OCI-LY7 (cell line): ENCODE measurements at regions not wholly inside any gene's neighbourhood (a gene's known extent, or its start where the extent isn't known, plus 50 kb on each side); places are given as distances from the start of the nearest gene placed in this dataset.

Source experiments
- BruUV-seq: library from RNA; stranded (reverse); fragments of 400-500 nt; replicated peaks from 2 replicates; lab custom pipeline; 2021; lab: Mats Ljungman, UMichigan
- CTCF ChIA-PET: fragments of 300-600 bp; sonication (Branson Sonifier 250); formaldehyde crosslinking; loops from one replicate; lab custom pipeline; 2022; ENCODE audit warnings: antibody characterized with exemption; ENCODE audit not compliant: unreplicated experiment; lab: Charles Lee
- POLR2A ChIA-PET: fragments of 300-600 bp; sonication (Branson Sonifier 250); formaldehyde crosslinking; loops from one replicate; lab custom pipeline; 2022; ENCODE audit warnings: antibody characterized with exemption; lab: Charles Lee
- DNase-seq: peaks from one replicate; pipeline ENCODE4 v3.0.0-alpha.2; 2015; ENCODE audit warnings: low spot score
- H2AFZ ChIP-seq: fragments of 200-600 bp; sonication (generic), shearing (Covaris generic); 2 replicates; pipeline ENCODE4 v1.6.1; 2014; ENCODE audit warnings: mild to moderate bottlenecking, antibody characterized with exemption, low read length, moderate library complexity
- H3K27ac ChIP-seq: fragments of 200-600 bp; sonication (generic); 2 replicates; pipeline ENCODE4 v1.5.1; 2014; ENCODE audit warnings: mixed run types, low read depth, mild to moderate bottlenecking, moderate library complexity, low read length, inconsistent platforms; ENCODE audit not compliant: poor library complexity, severe bottlenecking
- H3K36me3 ChIP-seq: fragments of 200-600 bp; sonication (generic); 2 replicates; pipeline ENCODE4 v1.6.1; 2014; ENCODE audit warnings: mild to moderate bottlenecking, antibody characterized with exemption, low read length, moderate library complexity, mixed read lengths; ENCODE audit not compliant: insufficient read depth
- H3K4me1 ChIP-seq: fragments of 200-600 bp; sonication (generic); 2 replicates; pipeline ENCODE4 v1.5.1; 2014; ENCODE audit warnings: mild to moderate bottlenecking, low read length; ENCODE audit not compliant: insufficient read depth, poor library complexity, severe bottlenecking
- H3K4me2 ChIP-seq: fragments of 200-600 bp; sonication (generic); 2 replicates; pipeline ENCODE4 v1.6.1; 2014; ENCODE audit warnings: mild to moderate bottlenecking, low read length
- H3K4me3 ChIP-seq: fragments of 200-600 bp; sonication (generic); 2 replicates; pipeline ENCODE4 v1.5.1; 2014; ENCODE audit warnings: mild to moderate bottlenecking, low read depth, low read length; ENCODE audit not compliant: poor library complexity, severe bottlenecking
- H3K79me2 ChIP-seq: fragments of 200-600 bp; sonication (generic); 2 replicates; pipeline ENCODE4 v1.6.1; 2016; ENCODE audit warnings: low read depth, mild to moderate bottlenecking, low read length, moderate library complexity, mixed read lengths; ENCODE audit not compliant: insufficient read depth
- H3K9me2 ChIP-seq: fragments of 200-600 bp; sonication (generic); 2 replicates; pipeline ENCODE4 v1.6.1; 2016; ENCODE audit warnings: mild to moderate bottlenecking, low read length, mixed read lengths; ENCODE audit not compliant: insufficient read depth
- H3K9me3 ChIP-seq: fragments of 200-600 bp; sonication (generic); 2 replicates; pipeline ENCODE4 v1.6.1; 2014; ENCODE audit warnings: mild to moderate bottlenecking, mixed run types, low read length, mixed read lengths
- H4K20me1 ChIP-seq: fragments of 200-600 bp; sonication (generic); 2 replicates; pipeline ENCODE4 v1.6.1; 2014; ENCODE audit warnings: mild to moderate bottlenecking, antibody characterized with exemption, low read length, moderate library complexity, mixed read lengths; ENCODE audit not compliant: insufficient read depth
- CTCF ChIP-seq: fragments of 200-600 bp; sonication (generic); conservative IDR thresholded peaks from 2 replicates; pipeline ENCODE4 v1.5.1; 2014; ENCODE audit warnings: mild to moderate bottlenecking, antibody characterized with exemption, low read length, moderate library complexity, mixed read lengths
- EZH2phosphoT487 ChIP-seq: fragments of 200-600 bp; sonication (generic); IDR thresholded peaks from 2 replicates; pipeline ENCODE4 v1.6.1; 2018; ENCODE audit warnings: low read depth, borderline replicate concordance, mild to moderate bottlenecking, mixed run types, antibody characterized with exemption, low read length, moderate library complexity, mixed read lengths
- intact Hi-C: fragments of 100-400 bp; cut with micrococcal nuclease; formaldehyde crosslinking; loops from one replicate; pipeline ENCODE4 v1.10.0; 2022; ENCODE audit not compliant: unreplicated experiment

DNA sequence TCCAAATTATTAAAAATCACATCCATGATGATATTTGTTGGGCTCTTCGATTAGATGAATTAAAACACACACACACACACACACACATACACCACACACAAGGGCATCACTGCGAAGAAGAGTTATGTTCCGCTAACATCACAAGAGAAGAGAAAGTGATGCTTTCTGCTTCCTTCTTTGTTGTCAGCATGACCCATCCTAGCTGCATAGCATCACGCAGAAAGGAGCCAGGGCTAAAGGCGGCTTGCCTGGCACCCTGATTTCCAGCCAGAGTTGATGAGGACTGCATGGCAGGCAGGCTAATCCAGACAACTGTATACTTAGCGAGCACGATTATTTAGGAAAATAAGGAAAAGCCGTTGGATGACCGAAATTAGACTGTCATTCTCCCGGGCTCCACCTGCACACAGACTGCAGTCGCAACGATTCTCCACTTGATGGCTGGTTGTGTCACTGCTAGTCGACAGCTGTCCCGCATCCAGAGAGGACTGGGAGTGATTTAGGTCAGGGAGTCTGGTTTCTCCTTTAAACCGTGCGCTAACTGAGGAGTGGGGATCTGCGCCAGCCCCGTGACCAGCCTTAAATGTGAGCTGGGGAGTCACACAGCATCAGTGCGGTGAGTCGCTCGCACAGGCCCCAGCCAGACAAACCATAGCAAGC is 70.6 kb upstream of the SOX4 start:
- H3K4me1 ChIP-seq = no peaks in the 10 kb centered on the region
- BruUV-seq = no TSS peak
- intact Hi-C loops = no loop called here

GRCh38 chr6:21523652-21524051 is 69.9 kb upstream of the SOX4 start:
- Histone ChIP-seq H3K27ac (no peak overlapping the region), H3K4me2 (no peak overlapping the region), H3K4me3 (no peak overlapping the region), H3K4me1 (no peaks in the 10 kb centered on the region), H2AFZ (no peak overlapping the region), H3K9me2 (no peaks in the 10 kb centered on the region), H3K36me3 (no peaks in the 10 kb centered on the region), H3K9me3 (no peaks in the 10 kb centered on the region), H3K79me2 (no peaks in the 10 kb centered on the region), H4K20me1 (no peaks in the 10 kb centered on the region)
- intact Hi-C loops = no loop called here
- ChIA-PET CTCF (no interaction called here), POLR2A (no interaction called here)
- DNase-seq = no peak
- BruUV-seq = no TSS peak
- no peak for TF ChIP-seq EZH2phosphoT487
- TF ChIP-seq CTCF = no peak

More for the DNA sequence above, 70.6 kb upstream of the SOX4 start:
- no peaks in the 10 kb centered on the region for H3K36me3 ChIP-seq
- H3K27ac ChIP-seq = no peak overlapping the region
- ChIA-PET POLR2A (no interaction called here), CTCF (no interaction called here)
- no peaks in the 10 kb centered on the region for H4K20me1 ChIP-seq
- no peak overlapping the region for H3K4me3 ChIP-seq
- H3K79me2 ChIP-seq = no peaks in the 10 kb centered on the region
- no peaks in the 10 kb centered on the region for H3K9me3 ChIP-seq
- no peak overlapping the region for H3K4me2 ChIP-seq
- H2AFZ ChIP-seq = no peak overlapping the region
- no peaks in the 10 kb centered on the region for H3K9me2 ChIP-seq
- no peak for DNase-seq
- TF ChIP-seq EZH2phosphoT487 (no peak), CTCF (peak; percentile 28; the same call in 1 of the 2 replicates)

DNA sequence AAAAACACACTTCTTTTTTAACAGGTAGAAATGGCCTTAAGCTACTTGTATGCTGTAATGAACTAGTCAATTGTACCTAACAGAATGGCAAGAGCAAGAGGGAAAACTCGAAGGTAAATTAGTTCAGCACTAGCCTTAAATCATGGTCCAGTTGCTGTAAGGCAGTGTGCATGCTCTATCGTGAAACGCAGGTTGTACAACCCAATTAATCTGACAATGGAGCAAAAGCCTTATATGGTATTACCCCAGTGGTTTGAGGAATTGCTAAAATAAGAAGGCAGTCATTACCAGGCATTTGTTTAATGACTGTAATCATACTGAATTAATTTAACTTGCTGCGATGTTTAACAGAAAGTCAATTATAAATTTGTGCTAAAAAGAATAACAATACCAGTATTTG is 69.3 kb upstream of the SOX4 start:
- CTCF ChIA-PET = no interaction called here
- TF ChIP-seq EZH2phosphoT487 (no peak), CTCF (no peak)
- no peak overlapping the region for H3K4me3 ChIP-seq
- no peaks in the 10 kb centered on the region for H3K36me3 ChIP-seq
- POLR2A ChIA-PET = no interaction called here
- no peaks in the 10 kb centered on the region for H3K4me1 ChIP-seq
- H2AFZ ChIP-seq = no peak overlapping the region
- H3K27ac ChIP-seq = no peak overlapping the region
- BruUV-seq = no TSS peak
- H3K4me2 ChIP-seq = no peak overlapping the region
- no peaks in the 10 kb centered on the region for H4K20me1 ChIP-seq
- DNase-seq = no peak
- no peaks in the 10 kb centered on the region for H3K79me2 ChIP-seq
- no peaks in the 10 kb centered on the region for H3K9me2 ChIP-seq
- no peaks in the 10 kb centered on the region for H3K9me3 ChIP-seq
- intact Hi-C loops = no loop called here
